ENCODE measurements at regions not wholly inside any gene's neighbourhood (a gene's known extent, or its start where the extent isn't known, plus 50 kb on each side); places are given as distances from the start of the nearest gene placed in this dataset.
"Not testable (repeated sequence)": the region's sequence is repeated elsewhere in the genome, so short reads cannot be mapped to it uniquely, and the experiment has no call there.

GRCh38 chr10:33913194-33913593 is 578.7 kb upstream of the NRP1 start:
- DNase-seq (ENCODE audit: low read depth in 4 of 4, low spot score in 3 of 4): no peak

GRCh38 chr10:33909476-33909875 is 575.0 kb upstream of the NRP1 start:
- DNase-seq (ENCODE audit: low read depth in 4 of 4, low spot score in 3 of 4): not testable (repeated sequence)

GRCh38 chr10:33901166-33901565 is 566.7 kb upstream of the NRP1 start:
- DNase-seq (ENCODE audit: low read depth in 4 of 4, low spot score in 3 of 4): no peak

GRCh38 chr10:33900596-33900995 is 566.1 kb upstream of the NRP1 start:
- no peak for DNase-seq (ENCODE audit: low read depth in 4 of 4, low spot score in 3 of 4)

- no peak for DNase-seq (ENCODE audit: low read depth in 4 of 4, low spot score in 3 of 4)
These were observed 565.4 kb upstream of the NRP1 start for GRCh38 chr10:33899578-33900531.

GRCh38 chr10:33897291-33897752 is 562.9 kb upstream of the NRP1 start:
- no peak for DNase-seq (ENCODE audit: low read depth in 4 of 4, low spot score in 3 of 4)

- no peak for DNase-seq (ENCODE audit: low read depth in 4 of 4, low spot score in 3 of 4)
These were observed 559.0 kb upstream of the NRP1 start for GRCh38 chr10:33893506-33893905.

GRCh38 chr10:33889371-33889770 is 554.9 kb upstream of the NRP1 start:
- no peak for DNase-seq (ENCODE audit: low read depth in 4 of 4, low spot score in 3 of 4)

- DNase-seq (ENCODE audit: low read depth in 4 of 4, low spot score in 3 of 4): no peak
These were observed 552.7 kb upstream of the NRP1 start for GRCh38 chr10:33887188-33887587.

GRCh38 chr10:33886299-33886698 is 551.8 kb upstream of the NRP1 start:
- DNase-seq (ENCODE audit: low read depth in 4 of 4, low spot score in 3 of 4): no peak

GRCh38 chr10:33884604-33885003 is 550.1 kb upstream of the NRP1 start:
- DNase-seq (ENCODE audit: low read depth in 4 of 4, low spot score in 3 of 4): no peak

GRCh38 chr10:33883881-33884280 is 549.4 kb upstream of the NRP1 start:
- no peak for DNase-seq (ENCODE audit: low read depth in 4 of 4, low spot score in 3 of 4)

GRCh38 chr10:33882996-33883395 is 548.5 kb upstream of the NRP1 start:
- DNase-seq (ENCODE audit: low read depth in 4 of 4, low spot score in 3 of 4): no peak

- DNase-seq (ENCODE audit: low read depth in 4 of 4, low spot score in 3 of 4): no peak
These were observed 545.8 kb upstream of the NRP1 start for GRCh38 chr10:33880291-33880690.

- no peak for DNase-seq (ENCODE audit: low read depth in 4 of 4, low spot score in 3 of 4)
These were observed 543.8 kb upstream of the NRP1 start for GRCh38 chr10:33878238-33878786.

- no peak for DNase-seq (ENCODE audit: low read depth in 4 of 4, low spot score in 3 of 4)
These were observed 542.3 kb upstream of the NRP1 start for GRCh38 chr10:33876584-33877400.

- DNase-seq (ENCODE audit: low read depth in 4 of 4, low spot score in 3 of 4): no peak
These were observed 541.6 kb upstream of the NRP1 start for GRCh38 chr10:33875924-33876583.

GRCh38 chr10:33871061-33871956 is 536.8 kb upstream of the NRP1 start:
- DNase-seq (ENCODE audit: low read depth in 4 of 4, low spot score in 3 of 4): no peak

- DNase-seq (ENCODE audit: low read depth in 4 of 4, low spot score in 3 of 4): no peak
These were observed 535.0 kb upstream of the NRP1 start for GRCh38 chr10:33869481-33869880.

GRCh38 chr10:33869028-33869427 is 534.6 kb upstream of the NRP1 start:
- peak in 3 of 4 donors; percentile 27 to 35 (median 32) for DNase-seq (ENCODE audit: low read depth in 4 of 4, low spot score in 3 of 4)
